ENCODE measurements at regions not wholly inside any gene's neighbourhood (a gene's known extent, or its start where the extent isn't known, plus 50 kb on each side); places are given as distances from the start of the nearest gene placed in this dataset.

DNA sequence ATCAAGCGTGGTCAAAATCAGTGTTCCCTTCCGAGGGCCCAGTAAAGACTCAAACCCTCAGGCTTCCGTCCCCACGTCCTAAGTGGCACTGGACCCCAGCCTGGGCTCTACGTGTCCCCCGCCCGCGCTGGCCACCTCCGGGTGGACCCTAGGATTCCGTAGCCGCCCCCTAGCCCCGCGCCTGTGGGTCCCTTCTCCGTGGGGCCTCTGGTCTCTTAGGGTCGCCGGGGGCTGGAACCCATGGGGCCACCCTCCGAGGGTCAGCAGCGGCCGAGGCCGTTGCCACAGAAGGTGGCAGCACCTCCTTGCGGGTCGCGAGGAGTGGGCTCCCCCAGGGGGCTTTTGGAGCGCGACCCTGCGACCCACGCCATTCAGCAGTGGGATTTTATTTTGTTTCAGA lies 170.5 kb upstream of the EEPD1 start:
- Histone ChIP-seq H3K9me3 (ENCODE audit: control insufficient read depth, insufficient read depth, low read depth, low read length) (no peaks in the 10 kb centered on the region), H3K4me2 (ENCODE audit: extremely low read depth, insufficient read depth, low read length) (no peak overlapping the region), H3K4me3 (replicated peaks in 1 of 4; ENCODE audit: control extremely low read depth in 1 of 4, insufficient read depth in 1 of 4, low read depth in 3 of 4, low read length in 4 of 4) (no peak overlapping the region), H3K79me2 (ENCODE audit: control insufficient read depth, insufficient read depth, low read length) (no peaks in the 10 kb centered on the region), H3K27ac (ENCODE audit: insufficient read depth, low read length) (no peak overlapping the region), H3K9ac (ENCODE audit: insufficient read depth, low read length) (no peak overlapping the region), H4K20me1 (ENCODE audit: control insufficient read depth, extremely low read depth, insufficient read depth, low read length) (no peaks in the 10 kb centered on the region), H3K36me3 (ENCODE audit: control insufficient read depth, insufficient read depth, low read length) (no peaks in the 10 kb centered on the region), H2AFZ (ENCODE audit: low read length) (no peak overlapping the region), H3K27me3 (ENCODE audit: control insufficient read depth, insufficient read depth, low read length) (no peaks in the 10 kb centered on the region), H3K4me1 (ENCODE audit: control insufficient read depth, extremely low read depth, insufficient read depth, low read length) (no peaks in the 10 kb centered on the region)
- DNase-seq (ENCODE audit: low read depth in 2 of 2): no peak
- TF ChIP-seq, protein P1, sequence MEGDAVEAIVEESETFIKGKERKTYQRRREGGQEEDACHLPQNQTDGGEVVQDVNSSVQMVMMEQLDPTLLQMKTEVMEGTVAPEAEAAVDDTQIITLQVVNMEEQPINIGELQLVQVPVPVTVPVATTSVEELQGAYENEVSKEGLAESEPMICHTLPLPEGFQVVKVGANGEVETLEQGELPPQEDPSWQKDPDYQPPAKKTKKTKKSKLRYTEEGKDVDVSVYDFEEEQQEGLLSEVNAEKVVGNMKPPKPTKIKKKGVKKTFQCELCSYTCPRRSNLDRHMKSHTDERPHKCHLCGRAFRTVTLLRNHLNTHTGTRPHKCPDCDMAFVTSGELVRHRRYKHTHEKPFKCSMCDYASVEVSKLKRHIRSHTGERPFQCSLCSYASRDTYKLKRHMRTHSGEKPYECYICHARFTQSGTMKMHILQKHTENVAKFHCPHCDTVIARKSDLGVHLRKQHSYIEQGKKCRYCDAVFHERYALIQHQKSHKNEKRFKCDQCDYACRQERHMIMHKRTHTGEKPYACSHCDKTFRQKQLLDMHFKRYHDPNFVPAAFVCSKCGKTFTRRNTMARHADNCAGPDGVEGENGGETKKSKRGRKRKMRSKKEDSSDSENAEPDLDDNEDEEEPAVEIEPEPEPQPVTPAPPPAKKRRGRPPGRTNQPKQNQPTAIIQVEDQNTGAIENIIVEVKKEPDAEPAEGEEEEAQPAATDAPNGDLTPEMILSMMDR (conservative IDR thresholded peaks at IDR 0.05 in 1 of 2, IDR thresholded peaks at IDR 0.05 in 1 of 2; ENCODE audit: low read depth in 1 of 2, low read length in 2 of 2): no peak
- TF ChIP-seq EZH2 (IDR thresholded peaks at IDR 0.05; ENCODE audit: low read length, missing control alignments): no peak

DNA sequence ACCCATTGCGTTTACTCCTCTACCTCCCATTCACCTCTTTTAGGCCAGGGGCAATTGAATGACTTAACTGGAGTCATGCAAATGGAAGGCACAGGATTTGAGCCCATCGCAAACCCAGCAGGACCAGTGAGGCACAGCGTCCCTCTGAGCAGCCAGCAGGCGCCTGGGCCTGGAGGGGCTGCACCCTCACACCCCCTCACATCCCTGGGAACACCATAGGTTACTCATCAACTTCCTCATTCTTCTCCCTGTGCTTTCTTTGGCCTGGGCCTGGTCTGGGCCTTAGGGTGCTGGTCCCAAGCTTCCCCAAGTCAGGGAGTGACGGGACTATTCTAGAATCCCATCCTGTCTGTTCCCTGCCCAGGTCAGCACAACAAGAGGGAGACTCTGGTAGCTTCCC lies 169.4 kb upstream of the EEPD1 start:
- Histone ChIP-seq H3K36me3 (ENCODE audit: control insufficient read depth, insufficient read depth, low read length) (no peaks in the 10 kb centered on the region), H3K27me3 (ENCODE audit: control insufficient read depth, insufficient read depth, low read length) (no peaks in the 10 kb centered on the region), H3K4me2 (ENCODE audit: extremely low read depth, insufficient read depth, low read length) (no peak overlapping the region), H3K79me2 (ENCODE audit: control insufficient read depth, insufficient read depth, low read length) (no peaks in the 10 kb centered on the region), H3K4me1 (ENCODE audit: control insufficient read depth, extremely low read depth, insufficient read depth, low read length) (no peaks in the 10 kb centered on the region), H3K9me3 (ENCODE audit: control insufficient read depth, insufficient read depth, low read depth, low read length) (no peaks in the 10 kb centered on the region), H4K20me1 (ENCODE audit: control insufficient read depth, extremely low read depth, insufficient read depth, low read length) (no peaks in the 10 kb centered on the region), H3K4me3 (replicated peaks in 1 of 4; ENCODE audit: control extremely low read depth in 1 of 4, insufficient read depth in 1 of 4, low read depth in 3 of 4, low read length in 4 of 4) (no peak overlapping the region), H2AFZ (ENCODE audit: low read length) (no peak overlapping the region), H3K27ac (ENCODE audit: insufficient read depth, low read length) (no peak overlapping the region), H3K9ac (ENCODE audit: insufficient read depth, low read length) (no peak overlapping the region)
- no peak for DNase-seq (ENCODE audit: low read depth in 2 of 2)
- TF ChIP-seq, protein P1 (conservative IDR thresholded peaks at IDR 0.05 in 1 of 2, IDR thresholded peaks at IDR 0.05 in 1 of 2; ENCODE audit: low read depth in 1 of 2, low read length in 2 of 2): no peak
- TF ChIP-seq EZH2 (IDR thresholded peaks at IDR 0.05; ENCODE audit: low read length, missing control alignments): no peak

DNA sequence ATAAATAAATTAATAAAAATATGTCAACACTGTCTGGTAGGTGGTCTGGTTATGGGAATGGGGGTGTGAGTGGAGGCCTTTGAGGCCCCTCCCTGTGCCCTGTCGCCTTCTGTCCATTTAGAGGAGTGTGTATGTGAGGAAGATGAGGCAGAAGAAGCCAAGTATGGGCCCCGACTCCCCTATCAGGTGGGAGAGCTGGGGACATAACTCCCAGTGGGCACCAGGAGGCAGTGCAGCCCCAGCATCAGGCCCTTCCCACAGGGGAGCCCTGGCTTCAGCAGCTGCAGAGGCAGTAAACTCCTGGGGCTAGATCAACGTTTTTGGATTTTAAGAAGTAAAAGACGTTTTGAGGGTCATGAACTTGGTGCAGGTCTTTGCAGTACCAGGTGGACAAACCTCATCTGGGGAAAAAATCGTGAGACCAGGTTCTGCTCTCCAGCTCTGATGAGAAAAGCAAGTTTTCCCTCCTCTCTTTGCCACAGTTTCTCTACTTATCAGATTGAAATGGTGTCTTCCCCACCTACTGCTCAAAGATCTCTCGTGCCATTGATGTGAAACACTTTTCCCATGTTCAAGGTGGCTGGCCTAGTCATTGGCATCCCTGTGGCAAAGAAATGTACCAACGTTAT lies 167.8 kb upstream of the EEPD1 start:
- no peaks in the 10 kb centered on the region for H3K27me3 ChIP-seq (ENCODE audit: control insufficient read depth, insufficient read depth, low read length)
- no peaks in the 10 kb centered on the region for H3K79me2 ChIP-seq (ENCODE audit: control insufficient read depth, insufficient read depth, low read length)
- H3K9ac ChIP-seq (ENCODE audit: insufficient read depth, low read length): no peak overlapping the region
- no peak overlapping the region for H3K27ac ChIP-seq (ENCODE audit: insufficient read depth, low read length)
- no peak overlapping the region for H3K4me3 ChIP-seq (replicated peaks in 1 of 4; ENCODE audit: control extremely low read depth in 1 of 4, insufficient read depth in 1 of 4, low read depth in 3 of 4, low read length in 4 of 4)
- H4K20me1 ChIP-seq (ENCODE audit: control insufficient read depth, extremely low read depth, insufficient read depth, low read length): no peaks in the 10 kb centered on the region
- DNase-seq (ENCODE audit: low read depth in 2 of 2): peak; percentile 54 to 78
- no peak overlapping the region for H2AFZ ChIP-seq (ENCODE audit: low read length)
- no peak overlapping the region for H3K4me2 ChIP-seq (ENCODE audit: extremely low read depth, insufficient read depth, low read length)
- TF ChIP-seq, protein P1 (conservative IDR thresholded peaks at IDR 0.05 in 1 of 2, IDR thresholded peaks at IDR 0.05 in 1 of 2; ENCODE audit: low read depth in 1 of 2, low read length in 2 of 2): peak; percentile 95 to 99
- no peak for TF ChIP-seq EZH2 (IDR thresholded peaks at IDR 0.05; ENCODE audit: low read length, missing control alignments)
- H3K9me3 ChIP-seq (ENCODE audit: control insufficient read depth, insufficient read depth, low read depth, low read length): no peaks in the 10 kb centered on the region
- no peaks in the 10 kb centered on the region for H3K36me3 ChIP-seq (ENCODE audit: control insufficient read depth, insufficient read depth, low read length)
- H3K4me1 ChIP-seq (ENCODE audit: control insufficient read depth, extremely low read depth, insufficient read depth, low read length): no peaks in the 10 kb centered on the region
